Cardiac fibroblast (primary cell): ENCODE measurements at regions not wholly inside any gene's neighbourhood (a gene's known extent, or its start where the extent isn't known, plus 50 kb on each side); places are given as distances from the start of the nearest gene placed in this dataset.
A peak's percentile ranks its signal among the peaks of the same experiment; 100 is the strongest.

Source experiments
- DNase-seq, 2 donors: peaks; one replicate each; pipeline versions ENCODE4 v3.0.0 to v3.0.0-alpha.2; 2010; ENCODE audit warnings: low read depth in 2 of 2
- H3K4me3 ChIP-seq, 2 donors: replicated peaks in 1 of 2; 1 replicate in 1 of 2; 2 replicates in 1 of 2; pipeline ENCODE4 v1.5.1; 2011; ENCODE audit warnings: low read depth in 2 of 2, low read length in 2 of 2, mild to moderate bottlenecking in 2 of 2, moderate library complexity in 1 of 2
- TF ChIP-seq, protein P1 (sequence below): IDR thresholded peaks from one replicate; pipeline ENCODE4 v1.5.1; 2011; ENCODE audit warnings: low read depth, mild to moderate bottlenecking, low read length, inconsistent platforms

- TF ChIP-seq, protein P1, sequence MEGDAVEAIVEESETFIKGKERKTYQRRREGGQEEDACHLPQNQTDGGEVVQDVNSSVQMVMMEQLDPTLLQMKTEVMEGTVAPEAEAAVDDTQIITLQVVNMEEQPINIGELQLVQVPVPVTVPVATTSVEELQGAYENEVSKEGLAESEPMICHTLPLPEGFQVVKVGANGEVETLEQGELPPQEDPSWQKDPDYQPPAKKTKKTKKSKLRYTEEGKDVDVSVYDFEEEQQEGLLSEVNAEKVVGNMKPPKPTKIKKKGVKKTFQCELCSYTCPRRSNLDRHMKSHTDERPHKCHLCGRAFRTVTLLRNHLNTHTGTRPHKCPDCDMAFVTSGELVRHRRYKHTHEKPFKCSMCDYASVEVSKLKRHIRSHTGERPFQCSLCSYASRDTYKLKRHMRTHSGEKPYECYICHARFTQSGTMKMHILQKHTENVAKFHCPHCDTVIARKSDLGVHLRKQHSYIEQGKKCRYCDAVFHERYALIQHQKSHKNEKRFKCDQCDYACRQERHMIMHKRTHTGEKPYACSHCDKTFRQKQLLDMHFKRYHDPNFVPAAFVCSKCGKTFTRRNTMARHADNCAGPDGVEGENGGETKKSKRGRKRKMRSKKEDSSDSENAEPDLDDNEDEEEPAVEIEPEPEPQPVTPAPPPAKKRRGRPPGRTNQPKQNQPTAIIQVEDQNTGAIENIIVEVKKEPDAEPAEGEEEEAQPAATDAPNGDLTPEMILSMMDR: no peak
- no peak overlapping the region for H3K4me3 ChIP-seq
- no peak for DNase-seq
Observed at GRCh38 chrX:42725196-42725595, 52.8 kb downstream of the PPP1R2C start.

DNA sequence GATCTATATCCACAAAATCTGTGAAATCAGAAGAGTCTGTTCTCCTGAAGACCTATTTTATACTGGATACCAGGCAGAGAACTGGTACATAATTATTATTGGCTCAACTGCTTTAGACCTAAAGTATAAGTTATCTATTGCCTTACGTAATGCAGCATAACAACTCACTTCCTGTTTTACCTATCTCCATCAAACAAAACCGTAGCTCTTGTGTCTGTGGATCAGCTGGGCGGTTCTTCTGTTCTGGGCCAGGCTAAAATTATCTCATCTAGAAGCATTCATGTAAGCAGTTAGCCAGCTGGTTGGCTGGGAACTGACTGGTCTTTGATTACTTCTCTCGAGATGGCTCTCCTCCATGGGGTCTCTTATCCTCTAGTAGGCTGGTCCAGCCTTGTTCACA is 57.8 kb downstream of the PPP1R2C start:
- DNase-seq: no peak
- TF ChIP-seq, protein P1: no peak
- H3K4me3 ChIP-seq: no peak overlapping the region

DNA sequence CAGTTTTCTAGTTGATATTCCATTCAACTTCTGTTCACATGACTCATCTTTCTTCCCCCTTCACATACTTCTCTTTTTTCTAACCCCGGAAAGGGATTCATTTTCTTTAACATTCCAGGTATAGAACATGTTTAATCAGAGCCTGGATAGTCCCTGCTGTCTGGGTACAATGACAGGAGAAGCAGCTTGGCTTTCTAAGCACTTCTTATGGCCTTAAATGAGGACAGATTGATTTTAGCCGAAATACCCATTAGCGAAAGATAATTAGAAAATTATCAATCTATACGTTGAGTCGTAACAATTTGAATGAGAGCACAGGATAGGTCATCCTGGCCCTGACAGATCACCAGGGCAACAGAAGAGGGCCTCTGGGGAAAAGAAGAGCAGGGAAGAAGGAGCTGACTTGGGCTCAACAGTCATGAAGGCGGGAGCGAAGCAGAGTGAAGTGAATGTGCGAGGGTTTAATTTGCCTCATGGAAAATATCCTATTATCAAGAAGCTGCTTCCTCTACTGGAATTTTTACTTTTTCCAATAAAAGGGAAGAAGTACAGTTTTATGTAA is 62.2 kb downstream of the PPP1R2C start:
- no peak overlapping the region for H3K4me3 ChIP-seq
- TF ChIP-seq, protein P1: no peak
- no peak for DNase-seq

GRCh38 chrX:42714981-42715700 is 62.8 kb downstream of the PPP1R2C start:
- H3K4me3 ChIP-seq: no peak overlapping the region
- no peak for DNase-seq
- TF ChIP-seq, protein P1: peak; percentile 11

- TF ChIP-seq, protein P1: no peak
- no peak for DNase-seq
- H3K4me3 ChIP-seq: no peak overlapping the region
Observed at GRCh38 chrX:42710452-42710851, 67.5 kb downstream of the PPP1R2C start.

DNA sequence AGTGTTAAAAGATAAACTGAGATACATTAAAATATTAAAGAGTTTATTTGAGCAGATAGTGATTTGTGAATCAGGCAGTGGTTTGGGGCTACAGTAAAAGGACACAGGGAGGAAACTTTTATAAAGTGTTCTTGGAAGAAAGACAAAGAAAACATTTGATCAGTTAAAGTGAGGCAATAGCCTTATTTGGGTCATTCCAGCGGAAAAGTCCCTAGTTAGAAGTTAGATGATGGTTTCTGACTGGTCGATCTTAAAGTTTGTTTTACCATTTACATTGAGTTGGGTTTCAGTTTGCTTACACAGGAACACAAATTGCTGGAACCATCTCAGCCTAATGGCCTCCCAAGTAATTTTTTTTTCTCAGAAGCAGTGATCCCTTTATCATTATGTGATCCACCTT is 69.7 kb downstream of the PPP1R2C start:
- DNase-seq: peak; percentile 46 to 74
- TF ChIP-seq, protein P1: no peak
- no peak overlapping the region for H3K4me3 ChIP-seq
